Gastrocnemius medialis (tissue), 4 donors: ENCODE measurements at regions not wholly inside any gene's neighbourhood (a gene's known extent, or its start where the extent isn't known, plus 50 kb on each side); places are given as distances from the start of the nearest gene placed in this dataset.

Source experiments
- POLR2A ChIP-seq, 2 donors: fragments of 450-650 bp; IDR thresholded peaks; one replicate each; pipeline ENCODE4 v1.6.1; 2017; ENCODE audit warnings: antibody characterized with exemption in 2 of 2, mild to moderate bottlenecking in 2 of 2, moderate library complexity in 2 of 2
- TF ChIP-seq, protein P1 (sequence below), 5 experiments: fragments of 450-650 bp in 3 of 5; fragments of 200-600 bp in 2 of 5; sonication (generic) in 2 of 5; IDR thresholded peaks in 4 of 5; conservative IDR thresholded peaks in 1 of 5; 1 replicate in 4 of 5; 2 replicates in 1 of 5; pipeline ENCODE4 v1.5.1; 2016 to 2019; ENCODE audit warnings: antibody characterized with exemption in 5 of 5, mild to moderate bottlenecking in 3 of 5, moderate library complexity in 3 of 5

DNA sequence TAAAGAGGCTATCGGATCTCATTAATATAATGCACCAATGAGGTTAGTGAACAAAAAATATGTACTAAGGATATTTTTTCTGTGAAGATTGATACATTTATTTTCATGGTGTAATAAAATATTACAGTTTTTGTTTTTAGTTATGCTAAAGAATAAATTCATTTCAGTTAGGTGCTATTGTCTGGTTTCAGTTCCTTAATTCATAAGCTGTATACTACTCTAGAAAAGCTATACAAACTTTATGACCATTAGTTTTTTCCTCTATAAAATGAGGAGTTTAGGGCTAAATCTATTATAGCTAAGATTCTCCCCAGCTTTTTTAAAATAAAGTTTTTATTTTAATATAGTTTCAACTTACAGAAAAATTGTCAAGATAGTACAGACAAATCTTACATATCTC is 1311.7 kb upstream of the NXPH2 start:
- TF ChIP-seq, protein P1, sequence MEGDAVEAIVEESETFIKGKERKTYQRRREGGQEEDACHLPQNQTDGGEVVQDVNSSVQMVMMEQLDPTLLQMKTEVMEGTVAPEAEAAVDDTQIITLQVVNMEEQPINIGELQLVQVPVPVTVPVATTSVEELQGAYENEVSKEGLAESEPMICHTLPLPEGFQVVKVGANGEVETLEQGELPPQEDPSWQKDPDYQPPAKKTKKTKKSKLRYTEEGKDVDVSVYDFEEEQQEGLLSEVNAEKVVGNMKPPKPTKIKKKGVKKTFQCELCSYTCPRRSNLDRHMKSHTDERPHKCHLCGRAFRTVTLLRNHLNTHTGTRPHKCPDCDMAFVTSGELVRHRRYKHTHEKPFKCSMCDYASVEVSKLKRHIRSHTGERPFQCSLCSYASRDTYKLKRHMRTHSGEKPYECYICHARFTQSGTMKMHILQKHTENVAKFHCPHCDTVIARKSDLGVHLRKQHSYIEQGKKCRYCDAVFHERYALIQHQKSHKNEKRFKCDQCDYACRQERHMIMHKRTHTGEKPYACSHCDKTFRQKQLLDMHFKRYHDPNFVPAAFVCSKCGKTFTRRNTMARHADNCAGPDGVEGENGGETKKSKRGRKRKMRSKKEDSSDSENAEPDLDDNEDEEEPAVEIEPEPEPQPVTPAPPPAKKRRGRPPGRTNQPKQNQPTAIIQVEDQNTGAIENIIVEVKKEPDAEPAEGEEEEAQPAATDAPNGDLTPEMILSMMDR (IDR thresholded peaks at IDR 0.05 in 4 of 5, conservative IDR thresholded peaks at IDR 0.05 in 1 of 5), result no peak
- TF ChIP-seq POLR2A (IDR thresholded peaks at IDR 0.05), result no peak
